CD4-positive, alpha-beta T cell (primary cell): ENCODE measurements at regions not wholly inside any gene's neighbourhood (a gene's known extent, or its start where the extent isn't known, plus 50 kb on each side); places are given as distances from the start of the nearest gene placed in this dataset.

Experiments used
- ATAC-seq: fragments of 200-7000 bp; cut with Tn5 transposase; one replicate; pipeline ENCODE4 v1.10.0; 2022; ENCODE audit warnings: mild to moderate bottlenecking; ENCODE audit not compliant: poor library complexity
- CTCF ChIA-PET: fragments of 350-600 bp; sonication (Branson Sonifier 250); formaldehyde crosslinking; loops from one replicate; lab custom pipeline; 2021; ENCODE audit warnings: antibody characterized with exemption, inconsistent platforms; lab: Charles Lee
- POLR2A ChIA-PET: fragments of 350-600 bp; sonication (Branson Sonifier 250); formaldehyde crosslinking; loops from one replicate; lab custom pipeline; 2021; ENCODE audit warnings: antibody characterized with exemption, inconsistent platforms; lab: Charles Lee
- DNase-seq, 14 experiments: peaks; one replicate each; pipeline ENCODE4 v3.0.0-alpha.2; 2013 to 2020; ENCODE audit warnings: mixed read lengths in 2 of 14
- H3K27ac ChIP-seq, 2 donors: one replicate each; pipeline versions ENCODE4 v1.5.1 to v1.7.0; 2013; ENCODE audit warnings: low read length in 2 of 2, low read depth in 1 of 2, mild to moderate bottlenecking in 1 of 2
- H3K27me3 ChIP-seq, 2 experiments: 1 replicate in 1 of 2; 2 replicates in 1 of 2; pipeline versions ENCODE4 v1.6.1 to v1.7.0; 2013; ENCODE audit warnings: low read length in 2 of 2, control low read depth in 1 of 2, mild to moderate bottlenecking in 1 of 2, moderate library complexity in 1 of 2; ENCODE audit not compliant: insufficient read depth in 2 of 2, control insufficient read depth in 1 of 2
- H3K36me3 ChIP-seq: one replicate; pipeline ENCODE4 v1.6.1; 2013; ENCODE audit warnings: low read length, control low read depth; ENCODE audit not compliant: insufficient read depth
- H3K4me1 ChIP-seq: one replicate; pipeline ENCODE4 v1.6.1; 2013; ENCODE audit warnings: low read length, control low read depth; ENCODE audit not compliant: insufficient read depth
- H3K4me3 ChIP-seq: one replicate; pipeline ENCODE4 v1.5.1; 2013; ENCODE audit warnings: mild to moderate bottlenecking, low read length, moderate library complexity
- H3K9me3 ChIP-seq, 2 experiments: 1 replicate in 1 of 2; 2 replicates in 1 of 2; pipeline versions ENCODE4 v1.6.1 to v1.7.0; 2013; ENCODE audit warnings: low read length in 2 of 2, mild to moderate bottlenecking in 2 of 2, control low read depth in 1 of 2, moderate library complexity in 1 of 2; ENCODE audit not compliant: control insufficient read depth in 1 of 2, insufficient read depth in 1 of 2
- H3K27ac Mint-ChIP-seq: one replicate; pipeline ENCODE4 v1.8.0; 2020; ENCODE audit warnings: mixed read lengths
- H3K27me3 Mint-ChIP-seq: one replicate; pipeline ENCODE4 v1.8.0; 2021; ENCODE audit warnings: mixed read lengths
- H3K36me3 Mint-ChIP-seq: one replicate; pipeline ENCODE4 v1.8.0; 2021; ENCODE audit warnings: low read depth, mixed read lengths
- H3K4me1 Mint-ChIP-seq: one replicate; pipeline ENCODE4 v1.8.0; 2021; ENCODE audit warnings: low read depth, mixed read lengths
- H3K4me3 Mint-ChIP-seq: one replicate; pipeline ENCODE4 v1.8.0; 2020; ENCODE audit warnings: mild to moderate bottlenecking, mixed read lengths
- H3K9me3 Mint-ChIP-seq: one replicate; pipeline ENCODE4 v1.8.0; 2020; ENCODE audit warnings: mixed read lengths
- CTCF ChIP-seq: fragments of 200-600 bp; IDR thresholded peaks from one replicate; pipeline ENCODE4 v1.8.0; 2022; ENCODE audit warnings: antibody characterized with exemption, mild to moderate bottlenecking
- intact Hi-C, 2 experiments: fragments of 100-400 bp; cut with DNase I in 1 of 2; cut with micrococcal nuclease in 1 of 2; formaldehyde crosslinking; loops; one replicate each; pipeline versions ENCODE4 v1.15.1 to v1.9.0; 2023 to 2025; cut with DNase I, micrococcal nuclease

DNA sequence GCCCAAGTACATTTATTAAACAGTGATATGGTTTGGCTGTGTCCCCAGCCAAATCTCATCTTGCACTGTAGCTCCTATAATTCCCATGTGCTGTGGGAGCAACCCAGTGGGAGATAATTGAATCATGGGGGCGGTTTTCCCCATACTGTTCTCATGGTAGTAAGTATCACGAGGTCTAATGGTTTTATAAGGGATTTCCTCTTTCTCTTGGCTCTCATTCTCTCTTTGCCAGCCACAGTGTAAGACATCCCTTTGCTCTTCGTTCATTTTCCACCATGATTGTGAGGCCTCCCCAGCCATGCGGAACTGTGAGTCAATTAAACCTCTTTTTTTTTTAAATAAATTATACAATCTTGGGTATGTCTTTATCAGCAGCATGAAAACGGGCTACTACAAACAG lies 228.0 kb upstream of the TP63 start:
- Mint-ChIP-seq H3K9me3 (no peaks in the 10 kb centered on the region), H3K27ac (no peak overlapping the region), H3K36me3 (no peaks in the 10 kb centered on the region), H3K4me1 (no peaks in the 10 kb centered on the region), H3K4me3 (no peak overlapping the region), H3K27me3 (no peaks in the 10 kb centered on the region)
- H3K4me1 ChIP-seq = no peaks in the 10 kb centered on the region
- intact Hi-C loops = no loop called here
- ChIA-PET POLR2A (interaction anchor here (1.1 kb wide), 1 partner anchor 16 kb away, joined by 4 read pairs; no protein-coding TSS in a partner anchor), CTCF (no interaction called here)
- H3K4me3 ChIP-seq = no peak overlapping the region
- H3K9me3 ChIP-seq = no peaks in the 10 kb centered on the region
- DNase-seq (no peak), ATAC-seq (no peak)
- no peak overlapping the region for H3K27ac ChIP-seq
- no peaks in the 10 kb centered on the region for H3K36me3 ChIP-seq
- no peak for TF ChIP-seq CTCF
- H3K27me3 ChIP-seq = no peaks in the 10 kb centered on the region

DNA sequence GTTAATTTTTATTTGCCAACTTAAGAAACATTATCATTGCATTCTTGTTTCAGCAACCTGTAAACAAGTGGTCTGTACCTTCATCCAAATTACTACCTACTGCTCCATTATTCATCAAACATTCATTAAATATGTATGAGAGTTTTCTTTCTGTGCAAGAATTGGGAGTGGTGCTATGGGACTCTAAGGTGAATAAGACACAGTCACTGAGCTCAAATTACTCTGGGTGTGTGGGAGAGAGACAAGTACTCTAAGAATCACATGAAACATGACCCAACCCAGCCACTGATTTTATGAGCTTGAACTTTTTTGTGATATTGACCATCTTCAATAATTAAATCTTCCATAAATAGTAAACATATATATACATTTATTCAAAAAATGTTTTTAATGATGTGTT lies 227.2 kb upstream of the TP63 start:
- H3K4me1 Mint-ChIP-seq = no peaks in the 10 kb centered on the region
- no peak for ATAC-seq
- H3K27me3 ChIP-seq = no peaks in the 10 kb centered on the region
- no peaks in the 10 kb centered on the region for H3K9me3 Mint-ChIP-seq
- H3K4me3 Mint-ChIP-seq = no peak overlapping the region
- H3K27ac Mint-ChIP-seq = no peak overlapping the region
- no peaks in the 10 kb centered on the region for H3K36me3 Mint-ChIP-seq
- ChIA-PET CTCF (no interaction called here), POLR2A (interaction anchor here (1.1 kb wide), 1 partner anchor 16 kb away, joined by 4 read pairs; no protein-coding TSS in a partner anchor)
- TF ChIP-seq CTCF = no peak
- H3K36me3 ChIP-seq = no peaks in the 10 kb centered on the region
- H3K27ac ChIP-seq = no peak overlapping the region
- H3K4me3 ChIP-seq = no peak overlapping the region
- intact Hi-C loops = no loop called here
- H3K27me3 Mint-ChIP-seq = no peaks in the 10 kb centered on the region
- H3K4me1 ChIP-seq = no peaks in the 10 kb centered on the region
- no peaks in the 10 kb centered on the region for H3K9me3 ChIP-seq
- DNase-seq = no peak

- CTCF ChIA-PET = no interaction called here
- no peaks in the 10 kb centered on the region for H3K9me3 Mint-ChIP-seq
- Histone ChIP-seq H3K36me3 (no peaks in the 10 kb centered on the region), H3K4me3 (no peak overlapping the region), H3K27me3 (no peaks in the 10 kb centered on the region), H3K9me3 (no peaks in the 10 kb centered on the region), H3K27ac (no peak overlapping the region), H3K4me1 (no peaks in the 10 kb centered on the region)
- no peaks in the 10 kb centered on the region for H3K36me3 Mint-ChIP-seq
- H3K4me1 Mint-ChIP-seq = no peaks in the 10 kb centered on the region
- ATAC-seq = no peak
- POLR2A ChIA-PET = no interaction called here
- intact Hi-C loops = no loop called here
- DNase-seq = peak in 1 of 14 experiments; percentile 5
- no peak overlapping the region for H3K4me3 Mint-ChIP-seq
- no peak overlapping the region for H3K27ac Mint-ChIP-seq
- no peak for TF ChIP-seq CTCF
- H3K27me3 Mint-ChIP-seq = no peaks in the 10 kb centered on the region
Measured at GRCh38 chr3:189404797-189405484, 226.2 kb upstream of the TP63 start.
